Keratinocyte (primary cell): ENCODE measurements at regions not wholly inside any gene's neighbourhood (a gene's known extent, or its start where the extent isn't known, plus 50 kb on each side); places are given as distances from the start of the nearest gene placed in this dataset.

ENCODE experiments used
- DNase-seq: peaks from one replicate; pipeline ENCODE4 v3.0.0-alpha.2; 2011; ENCODE audit warnings: low read depth, missing footprints, low spot score
- FAIRE-seq: peaks from 2 replicates; lab custom pipeline; 2011; peaks lifted over from hg19 to GRCh38; lab: Jason Lieb, UNC
- H2AFZ ChIP-seq: 2 replicates; pipeline ENCODE4 v1.6.0; 2012; ENCODE audit warnings: low read length, control low read depth, inconsistent platforms; ENCODE audit not compliant: control insufficient read depth
- H3K27ac ChIP-seq: 2 replicates; pipeline ENCODE4 v1.5.1; 2011; ENCODE audit warnings: low read length; ENCODE audit not compliant: control insufficient read depth, insufficient read depth
- H3K27me3 ChIP-seq: 3 replicates; pipeline ENCODE4 v1.6.0; 2011; ENCODE audit warnings: low read length; ENCODE audit not compliant: control insufficient read depth, insufficient read depth; ENCODE audit errors: extremely low read depth
- H3K36me3 ChIP-seq, 2 experiments: 2 replicates in 1 of 2; 3 replicates in 1 of 2; pipeline ENCODE4 v1.5.1; 2011; ENCODE audit warnings: low read length in 2 of 2, mild to moderate bottlenecking in 1 of 2; ENCODE audit not compliant: control insufficient read depth in 2 of 2, insufficient read depth in 2 of 2; ENCODE audit errors: extremely low read depth in 1 of 2
- H3K4me1 ChIP-seq: 3 replicates; pipeline ENCODE4 v1.5.1; 2011; ENCODE audit warnings: low read length; ENCODE audit not compliant: control insufficient read depth, insufficient read depth; ENCODE audit errors: extremely low read depth
- H3K4me2 ChIP-seq: 3 replicates; pipeline ENCODE4 v1.6.0; 2011; ENCODE audit warnings: low read depth, low read length; ENCODE audit not compliant: control insufficient read depth, insufficient read depth; ENCODE audit errors: extremely low read depth
- H3K4me3 ChIP-seq, 3 experiments: fragments of 200-600 bp in 1 of 3; sonication (generic) in 1 of 3; 2 replicates in 2 of 3; 3 replicates in 1 of 3; pipeline ENCODE4 v1.5.1; 2011 to 2016; ENCODE audit warnings: low read length in 3 of 3, mild to moderate bottlenecking in 3 of 3, control low read depth in 2 of 3, inconsistent platforms in 1 of 3, low read depth in 1 of 3, mixed read lengths in 1 of 3, mixed run types in 1 of 3, moderate library complexity in 1 of 3; ENCODE audit not compliant: control insufficient read depth in 2 of 3, insufficient read depth in 2 of 3; ENCODE audit errors: extremely low read depth in 1 of 3
- H3K79me2 ChIP-seq: 2 replicates; pipeline ENCODE4 v1.6.0; 2012; ENCODE audit warnings: low read length; ENCODE audit not compliant: control insufficient read depth, insufficient read depth
- H3K9ac ChIP-seq: 3 replicates; pipeline ENCODE4 v1.6.0; 2011; ENCODE audit warnings: low read length; ENCODE audit not compliant: control insufficient read depth, insufficient read depth; ENCODE audit errors: extremely low read depth
- H3K9me1 ChIP-seq: 3 replicates; pipeline ENCODE4 v1.6.0; 2011; ENCODE audit warnings: low read length; ENCODE audit not compliant: control insufficient read depth, insufficient read depth; ENCODE audit errors: extremely low read depth
- H3K9me3 ChIP-seq: 2 replicates; pipeline ENCODE4 v1.5.1; 2012; ENCODE audit warnings: low read depth, low read length; ENCODE audit not compliant: control insufficient read depth
- H4K20me1 ChIP-seq: 3 replicates; pipeline ENCODE4 v1.6.0; 2011; ENCODE audit warnings: low read length; ENCODE audit not compliant: control insufficient read depth, insufficient read depth; ENCODE audit errors: extremely low read depth
- CTCF ChIP-seq, 3 experiments: IDR thresholded peaks in 1 of 3; conservative IDR thresholded peaks in 1 of 3; optimal IDR thresholded peaks in 1 of 3; 2 replicates in 2 of 3; 3 replicates in 1 of 3; pipeline versions ENCODE3 to v1.5.1; 2011; ENCODE audit warnings: low read length in 3 of 3, mild to moderate bottlenecking in 3 of 3, moderate library complexity in 2 of 3, control low read depth in 1 of 3, inconsistent platforms in 1 of 3; ENCODE audit not compliant: insufficient read depth in 2 of 3; ENCODE audit errors: extremely low read depth in 1 of 3
- EZH2 ChIP-seq: IDR thresholded peaks from one replicate; pipeline ENCODE4 v1.6.1; 2012; ENCODE audit warnings: inconsistent platforms, mild to moderate bottlenecking, low read length, moderate library complexity
- dilution Hi-C: fragments of 300-500 bp; cut with MboI; formaldehyde crosslinking; loops from one replicate; pipeline ENCODE4 v1.7.0; 2020; ENCODE audit warnings: low sequenced_read_pairs; ENCODE audit not compliant: extremely low pct_ligation_motif_present

- Histone ChIP-seq H3K9me1 (no peaks in the 10 kb centered on the region), H3K27me3 (no peaks in the 10 kb centered on the region), H3K27ac (no peak overlapping the region), H3K4me3 (no peak overlapping the region), H2AFZ (no peak overlapping the region), H3K79me2 (no peaks in the 10 kb centered on the region), H4K20me1 (no peaks in the 10 kb centered on the region), H3K4me2 (no peak overlapping the region), H3K36me3 (no peaks in the 10 kb centered on the region), H3K9ac (no peak overlapping the region), H3K9me3 (no peaks in the 10 kb centered on the region), H3K4me1 (no peaks in the 10 kb centered on the region)
- TF ChIP-seq CTCF (optimal IDR thresholded peaks at IDR 0.05 in 1 of 3, IDR thresholded peaks at IDR 0.05 in 1 of 3, conservative IDR thresholded peaks at IDR 0.05 in 1 of 3; ENCODE audit: extremely low read depth in 1 of 3, insufficient read depth in 2 of 3, low read length in 3 of 3) (no peak), EZH2 (no peak)
- no peak for DNase-seq
- dilution Hi-C loops, result no loop called here
- FAIRE-seq, result no peak
Observed at GRCh38 chr6:24056567-24056966, 69.4 kb upstream of the NRSN1 start.

GRCh38 chr6:24057030-24057429 lies 69.0 kb upstream of the NRSN1 start:
- H3K9me1 ChIP-seq, result no peaks in the 10 kb centered on the region
- H4K20me1 ChIP-seq, result no peaks in the 10 kb centered on the region
- TF ChIP-seq EZH2, result no peak
- no peak for TF ChIP-seq CTCF (optimal IDR thresholded peaks at IDR 0.05 in 1 of 3, IDR thresholded peaks at IDR 0.05 in 1 of 3, conservative IDR thresholded peaks at IDR 0.05 in 1 of 3; ENCODE audit: extremely low read depth in 1 of 3, insufficient read depth in 2 of 3, low read length in 3 of 3)
- no peaks in the 10 kb centered on the region for H3K4me1 ChIP-seq
- H2AFZ ChIP-seq, result no peak overlapping the region
- no peak for FAIRE-seq
- no peaks in the 10 kb centered on the region for H3K79me2 ChIP-seq
- H3K9ac ChIP-seq, result no peak overlapping the region
- H3K36me3 ChIP-seq, result no peaks in the 10 kb centered on the region
- H3K9me3 ChIP-seq, result no peaks in the 10 kb centered on the region
- H3K4me2 ChIP-seq, result no peak overlapping the region
- H3K27me3 ChIP-seq, result no peaks in the 10 kb centered on the region
- H3K4me3 ChIP-seq, result no peak overlapping the region
- no peak for DNase-seq
- H3K27ac ChIP-seq, result no peak overlapping the region
- dilution Hi-C loops, result no loop called here
